ENCODE measurements at regions not wholly inside any gene's neighbourhood (a gene's known extent, or its start where the extent isn't known, plus 50 kb on each side); places are given as distances from the start of the nearest gene placed in this dataset.
"Not testable (repeated sequence)": the region's sequence is repeated elsewhere in the genome, so short reads cannot be mapped to it uniquely, and the experiment has no call there.

DNA sequence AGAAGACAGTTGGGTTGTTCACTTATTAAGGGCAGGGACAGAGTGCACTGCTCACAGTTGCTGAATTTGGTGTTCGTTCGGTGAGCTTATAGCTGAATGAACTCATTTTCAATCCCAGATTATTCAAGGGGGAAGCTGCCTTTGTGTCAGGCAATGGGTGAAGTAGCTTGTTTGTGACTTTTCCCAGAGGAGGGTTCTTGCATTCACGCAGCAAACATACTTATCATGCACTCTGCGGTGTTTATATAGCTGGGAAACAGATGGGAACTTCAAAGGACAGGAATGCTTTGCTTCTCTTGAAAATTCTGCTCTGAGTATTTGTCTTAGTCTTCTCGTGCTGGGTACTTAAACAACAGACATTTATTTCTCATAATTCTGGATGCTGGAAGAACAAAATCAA lies 64.7 kb upstream of the ABCA1 start:
- peaks cover 26 to 37% of the 10 kb centered on the region in 2 donors for H3K4me1 ChIP-seq (ENCODE audit: control insufficient read depth in 1 of 2, insufficient read depth in 2 of 2, low read length in 2 of 2)
- peak overlapping the region; percentile 88 for H3K27ac ChIP-seq (ENCODE audit: low read length)
- no peak overlapping the region for H3K4me3 ChIP-seq (ENCODE audit: low read depth in 1 of 2, low read length in 2 of 2)
- H3K9me3 ChIP-seq (ENCODE audit: control insufficient read depth in 1 of 2, low read length in 2 of 2) = no peaks in the 10 kb centered on the region
- peaks cover 0 to 7% of the 10 kb centered on the region in 2 donors for H3K36me3 ChIP-seq (ENCODE audit: control insufficient read depth in 1 of 2, insufficient read depth in 2 of 2, low read length in 2 of 2)
- H3K27me3 ChIP-seq (ENCODE audit: low read depth, low read length) = no peaks in the 10 kb centered on the region

DNA sequence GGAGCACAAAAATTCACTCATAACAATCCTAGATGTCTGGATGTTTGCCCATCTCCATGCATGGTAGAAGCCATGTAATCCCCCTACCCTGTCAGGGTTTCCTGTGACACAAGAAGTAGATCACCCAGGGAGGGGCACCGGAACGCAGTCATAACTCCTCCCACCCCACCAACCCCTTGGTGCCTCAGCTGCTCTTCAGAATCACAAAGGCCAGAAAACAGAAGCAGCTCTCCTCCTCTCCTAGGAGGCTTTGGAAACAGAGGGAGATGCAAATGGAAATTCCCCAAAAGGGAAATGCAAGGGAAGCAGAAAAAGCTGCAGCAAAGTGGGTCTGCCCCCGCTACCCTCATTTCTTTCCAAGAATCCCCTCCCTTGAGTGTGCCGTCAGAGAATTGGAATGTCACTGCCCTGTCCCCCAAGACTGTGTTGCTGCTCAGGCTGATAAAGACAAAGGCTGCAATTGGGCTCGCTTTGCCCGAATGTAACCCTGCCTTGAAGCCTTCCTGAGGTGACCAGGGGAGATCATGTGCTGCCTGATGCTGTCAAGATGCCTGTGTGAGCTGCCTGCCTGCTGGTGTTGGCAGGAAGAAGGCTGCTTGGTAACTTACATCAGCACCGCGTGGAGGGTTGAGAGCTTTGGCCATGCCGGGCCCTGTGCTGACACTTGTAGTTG lies 65.5 kb upstream of the ABCA1 start:
- Histone ChIP-seq H3K4me3 (ENCODE audit: low read depth in 1 of 2, low read length in 2 of 2) (peak overlapping the region in 1 of 2 donors; percentile 33), H3K36me3 (ENCODE audit: control insufficient read depth in 1 of 2, insufficient read depth in 2 of 2, low read length in 2 of 2) (peaks cover 0 to 7% of the 10 kb centered on the region in 2 donors), H3K27ac (ENCODE audit: low read length) (peak overlapping the region; percentile 34), H3K9me3 (ENCODE audit: control insufficient read depth in 1 of 2, low read length in 2 of 2) (no peaks in the 10 kb centered on the region), H3K27me3 (ENCODE audit: low read depth, low read length) (no peaks in the 10 kb centered on the region), H3K4me1 (ENCODE audit: control insufficient read depth in 1 of 2, insufficient read depth in 2 of 2, low read length in 2 of 2) (peaks cover 26 to 37% of the 10 kb centered on the region in 2 donors)

DNA sequence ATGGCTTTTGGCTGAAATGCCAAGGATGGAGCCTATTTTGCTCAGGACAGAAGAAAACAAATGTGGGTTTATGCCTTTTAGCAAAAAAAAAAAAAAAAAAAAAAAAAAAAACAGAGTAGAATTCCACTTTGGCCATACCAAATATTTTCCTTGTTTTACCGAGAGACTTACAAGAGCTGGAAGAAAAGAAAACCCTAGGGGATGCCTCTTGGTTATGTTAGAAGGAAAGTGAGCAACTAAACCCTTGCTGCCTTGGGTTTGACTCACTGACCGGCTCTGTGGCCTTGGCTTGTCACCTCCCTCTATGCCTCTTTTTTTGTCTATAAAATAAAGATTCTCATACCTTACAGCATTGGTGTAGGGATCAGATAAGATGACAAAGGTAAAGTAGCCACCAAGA lies 69.6 kb upstream of the ABCA1 start:
- Histone ChIP-seq H3K4me1 (ENCODE audit: control insufficient read depth in 1 of 2, insufficient read depth in 2 of 2, low read length in 2 of 2) (peaks cover 16 to 17% of the 10 kb centered on the region in 2 donors), H3K27ac (ENCODE audit: low read length) (no peak overlapping the region), H3K27me3 (ENCODE audit: low read depth, low read length) (no peaks in the 10 kb centered on the region), H3K36me3 (ENCODE audit: control insufficient read depth in 1 of 2, insufficient read depth in 2 of 2, low read length in 2 of 2) (no peaks in the 10 kb centered on the region), H3K4me3 (ENCODE audit: low read depth in 1 of 2, low read length in 2 of 2) (no peak overlapping the region), H3K9me3 (ENCODE audit: control insufficient read depth in 1 of 2, low read length in 2 of 2) (no peaks in the 10 kb centered on the region)

DNA sequence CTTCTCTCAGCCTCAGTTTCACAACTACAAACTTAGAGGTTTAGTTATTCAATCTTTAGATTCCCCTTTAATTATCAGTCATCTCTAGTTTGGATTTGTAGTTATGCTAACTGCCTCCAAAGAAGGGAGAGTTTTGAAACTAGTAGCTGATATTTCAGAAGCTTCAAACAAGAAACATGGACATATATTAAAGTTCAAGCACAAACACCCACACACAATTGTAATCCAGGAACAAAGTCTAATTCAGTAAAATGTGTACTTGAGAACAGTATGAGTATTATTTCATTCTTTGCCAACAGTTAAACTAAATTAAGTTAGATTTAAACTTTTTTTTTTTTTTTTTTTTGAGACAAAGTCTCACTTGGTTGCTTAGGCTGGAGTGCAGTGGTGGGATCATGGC lies 71.2 kb upstream of the ABCA1 start:
- H3K36me3 ChIP-seq (ENCODE audit: control insufficient read depth in 1 of 2, insufficient read depth in 2 of 2, low read length in 2 of 2) = no peaks in the 10 kb centered on the region
- H3K27ac ChIP-seq (ENCODE audit: low read length) = no peak overlapping the region
- H3K4me3 ChIP-seq (ENCODE audit: low read depth in 1 of 2, low read length in 2 of 2) = no peak overlapping the region
- peaks cover under 1 to 1% of the 10 kb centered on the region in 2 donors for H3K4me1 ChIP-seq (ENCODE audit: control insufficient read depth in 1 of 2, insufficient read depth in 2 of 2, low read length in 2 of 2)
- no peaks in the 10 kb centered on the region for H3K9me3 ChIP-seq (ENCODE audit: control insufficient read depth in 1 of 2, low read length in 2 of 2)
- H3K27me3 ChIP-seq (ENCODE audit: low read depth, low read length) = no peaks in the 10 kb centered on the region

DNA sequence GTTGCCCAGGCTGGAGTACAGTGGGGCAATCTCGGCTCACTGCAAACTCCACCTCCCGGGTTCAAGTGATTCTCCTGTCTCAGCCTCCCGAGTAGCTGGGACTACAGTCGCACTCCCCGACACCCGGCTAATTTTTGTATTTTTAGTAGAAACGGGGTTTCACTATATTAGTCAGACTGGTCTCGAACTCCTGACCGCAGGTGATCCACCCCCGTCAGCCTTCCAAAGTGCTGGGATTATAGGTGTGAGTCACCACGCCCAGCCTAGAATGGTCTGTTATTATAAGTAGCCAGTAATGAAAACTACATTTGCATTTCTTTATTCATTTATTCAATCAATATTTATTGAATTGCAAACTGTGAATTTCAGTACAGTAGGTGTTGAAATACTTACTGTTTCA lies 72.6 kb upstream of the ABCA1 start:
- not testable (repeated sequence) for H3K4me3 ChIP-seq (ENCODE audit: low read depth in 1 of 2, low read length in 2 of 2); H3K9me3 ChIP-seq (ENCODE audit: control insufficient read depth in 1 of 2, low read length in 2 of 2); H3K27me3 ChIP-seq (ENCODE audit: low read depth, low read length); H3K27ac ChIP-seq (ENCODE audit: low read length); H3K4me1 ChIP-seq (ENCODE audit: control insufficient read depth in 1 of 2, insufficient read depth in 2 of 2, low read length in 2 of 2); H3K36me3 ChIP-seq (ENCODE audit: control insufficient read depth in 1 of 2, insufficient read depth in 2 of 2, low read length in 2 of 2)

DNA sequence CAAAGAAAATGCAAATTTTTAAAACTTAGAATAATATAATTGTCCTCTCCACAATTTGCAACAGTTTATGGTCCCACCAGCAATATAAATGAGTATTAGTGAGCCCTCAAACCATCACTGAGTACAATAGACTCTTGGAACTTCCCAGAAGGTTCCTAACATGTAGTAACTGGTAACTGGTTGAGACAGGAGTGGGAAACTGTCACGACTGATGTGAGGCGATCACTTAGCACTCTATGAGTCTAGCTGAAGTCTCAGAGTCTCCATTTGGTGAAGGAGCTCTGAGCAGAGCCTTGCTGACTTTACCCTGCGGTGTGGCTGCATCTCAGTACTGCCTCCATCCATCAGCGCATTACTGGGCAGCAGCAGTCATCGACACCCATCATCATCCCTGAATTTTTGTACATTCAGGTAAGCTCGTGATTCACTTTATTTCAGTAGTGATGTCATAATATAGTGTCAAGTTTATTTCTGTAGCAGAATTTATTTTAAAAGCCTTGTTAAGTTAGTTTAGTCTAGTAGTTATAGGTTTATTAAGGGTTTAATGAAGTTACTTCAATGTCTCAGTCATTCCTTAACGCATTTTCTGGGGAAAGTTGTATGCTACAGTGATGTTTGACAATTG lies 76.6 kb upstream of the ABCA1 start:
- no peak overlapping the region for H3K4me3 ChIP-seq (ENCODE audit: low read depth in 1 of 2, low read length in 2 of 2)
- H3K9me3 ChIP-seq (ENCODE audit: control insufficient read depth in 1 of 2, low read length in 2 of 2) = no peaks in the 10 kb centered on the region
- H3K27me3 ChIP-seq (ENCODE audit: low read depth, low read length) = no peaks in the 10 kb centered on the region
- H3K4me1 ChIP-seq (ENCODE audit: control insufficient read depth in 1 of 2, insufficient read depth in 2 of 2, low read length in 2 of 2) = no peaks in the 10 kb centered on the region
- no peak overlapping the region for H3K27ac ChIP-seq (ENCODE audit: low read length)
- no peaks in the 10 kb centered on the region for H3K36me3 ChIP-seq (ENCODE audit: control insufficient read depth in 1 of 2, insufficient read depth in 2 of 2, low read length in 2 of 2)

DNA sequence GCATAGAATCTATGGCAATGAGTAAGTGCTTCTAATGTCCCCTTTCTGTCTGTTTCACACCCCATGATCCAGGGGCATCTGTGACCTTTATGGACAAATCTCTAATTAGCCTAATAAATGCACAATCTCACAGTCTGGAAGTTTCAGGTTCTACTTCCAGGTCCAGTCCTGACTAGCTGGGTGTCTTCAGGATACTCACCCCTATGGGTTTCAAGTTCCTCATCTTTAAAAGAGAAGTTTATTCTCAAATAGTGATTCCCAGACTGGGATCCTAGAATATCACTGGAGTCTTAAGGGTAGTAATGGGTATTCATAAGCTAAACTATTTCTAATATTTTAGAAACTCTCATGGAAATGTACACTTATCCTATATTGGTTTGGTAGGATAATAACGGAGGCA lies 77.2 kb upstream of the ABCA1 start:
- Histone ChIP-seq H3K4me1 (ENCODE audit: control insufficient read depth in 1 of 2, insufficient read depth in 2 of 2, low read length in 2 of 2) (no peaks in the 10 kb centered on the region), H3K27ac (ENCODE audit: low read length) (no peak overlapping the region), H3K9me3 (ENCODE audit: control insufficient read depth in 1 of 2, low read length in 2 of 2) (no peaks in the 10 kb centered on the region), H3K4me3 (ENCODE audit: low read depth in 1 of 2, low read length in 2 of 2) (no peak overlapping the region), H3K27me3 (ENCODE audit: low read depth, low read length) (no peaks in the 10 kb centered on the region), H3K36me3 (ENCODE audit: control insufficient read depth in 1 of 2, insufficient read depth in 2 of 2, low read length in 2 of 2) (no peaks in the 10 kb centered on the region)

DNA sequence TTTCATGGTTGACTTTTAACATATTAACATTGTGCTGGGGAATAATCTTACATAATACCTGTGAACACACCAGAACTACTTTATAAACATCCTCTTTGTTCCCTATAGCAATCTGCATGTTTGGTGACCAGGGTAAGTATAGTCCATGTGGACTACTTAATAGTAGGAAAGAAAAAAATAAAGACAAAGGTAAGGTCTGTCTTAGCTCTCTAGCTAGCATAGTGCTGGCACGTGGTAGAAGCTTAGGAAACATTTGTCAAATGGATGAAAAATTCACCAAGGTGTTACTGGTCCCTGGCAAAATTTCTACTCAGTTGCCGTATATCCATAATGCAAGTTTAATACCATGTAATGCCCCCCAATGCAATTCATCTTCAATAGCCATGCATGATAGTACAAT lies 78.6 kb upstream of the ABCA1 start:
- no peaks in the 10 kb centered on the region for H3K36me3 ChIP-seq (ENCODE audit: control insufficient read depth in 1 of 2, insufficient read depth in 2 of 2, low read length in 2 of 2)
- H3K27ac ChIP-seq (ENCODE audit: low read length) = no peak overlapping the region
- no peaks in the 10 kb centered on the region for H3K27me3 ChIP-seq (ENCODE audit: low read depth, low read length)
- no peaks in the 10 kb centered on the region for H3K4me1 ChIP-seq (ENCODE audit: control insufficient read depth in 1 of 2, insufficient read depth in 2 of 2, low read length in 2 of 2)
- H3K9me3 ChIP-seq (ENCODE audit: control insufficient read depth in 1 of 2, low read length in 2 of 2) = no peaks in the 10 kb centered on the region
- H3K4me3 ChIP-seq (ENCODE audit: low read depth in 1 of 2, low read length in 2 of 2) = no peak overlapping the region

DNA sequence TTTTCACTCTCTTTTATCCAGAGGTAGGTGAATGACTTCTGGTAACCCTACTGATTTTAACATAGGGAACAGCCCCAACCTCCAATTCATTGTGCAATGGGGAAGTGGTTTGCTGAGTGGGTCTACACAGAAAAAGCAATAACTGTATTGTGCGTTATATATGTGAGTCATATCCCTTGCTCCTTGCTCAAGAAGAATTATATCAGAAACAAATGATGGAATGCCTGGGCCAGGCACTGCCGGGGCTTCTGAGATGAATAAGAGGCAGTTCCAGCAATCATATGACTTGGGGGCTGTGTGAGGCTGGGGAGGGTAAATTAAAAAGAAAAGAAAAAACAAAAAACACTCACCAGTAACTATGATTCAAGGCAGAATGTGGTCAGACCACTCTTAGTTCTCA lies 79.2 kb upstream of the ABCA1 start:
- peak overlapping the region; percentile 5 for H3K27ac ChIP-seq (ENCODE audit: low read length)
- H3K4me1 ChIP-seq (ENCODE audit: control insufficient read depth in 1 of 2, insufficient read depth in 2 of 2, low read length in 2 of 2) = no peaks in the 10 kb centered on the region
- no peak overlapping the region for H3K4me3 ChIP-seq (ENCODE audit: low read depth in 1 of 2, low read length in 2 of 2)
- H3K36me3 ChIP-seq (ENCODE audit: control insufficient read depth in 1 of 2, insufficient read depth in 2 of 2, low read length in 2 of 2) = no peaks in the 10 kb centered on the region
- H3K27me3 ChIP-seq (ENCODE audit: low read depth, low read length) = no peaks in the 10 kb centered on the region
- H3K9me3 ChIP-seq (ENCODE audit: control insufficient read depth in 1 of 2, low read length in 2 of 2) = no peaks in the 10 kb centered on the region

DNA sequence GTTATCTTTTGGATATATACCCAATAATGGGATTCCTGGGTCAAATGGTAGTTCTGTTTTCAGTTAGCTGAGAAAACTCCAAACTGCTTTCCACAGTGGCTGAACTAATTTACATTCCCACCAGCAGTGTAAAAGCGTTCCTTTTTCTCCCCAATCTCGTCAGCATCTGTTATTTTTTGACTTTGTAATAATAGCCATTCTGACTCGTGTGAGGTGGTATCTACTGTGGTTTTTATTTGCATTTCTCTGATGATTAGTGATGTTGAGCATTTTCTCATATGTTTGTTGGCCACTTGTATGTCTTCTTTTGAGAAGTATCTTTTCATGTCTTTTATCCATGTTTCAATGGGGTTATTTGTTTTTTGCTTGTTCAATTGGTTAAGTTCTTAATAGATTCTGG lies 82.1 kb upstream of the ABCA1 start:
- H3K27me3 ChIP-seq (ENCODE audit: low read depth, low read length); H3K36me3 ChIP-seq (ENCODE audit: control insufficient read depth in 1 of 2, insufficient read depth in 2 of 2, low read length in 2 of 2); H3K27ac ChIP-seq (ENCODE audit: low read length); H3K4me1 ChIP-seq (ENCODE audit: control insufficient read depth in 1 of 2, insufficient read depth in 2 of 2, low read length in 2 of 2); H3K4me3 ChIP-seq (ENCODE audit: low read depth in 1 of 2, low read length in 2 of 2); H3K9me3 ChIP-seq (ENCODE audit: control insufficient read depth in 1 of 2, low read length in 2 of 2): not testable (repeated sequence)

DNA sequence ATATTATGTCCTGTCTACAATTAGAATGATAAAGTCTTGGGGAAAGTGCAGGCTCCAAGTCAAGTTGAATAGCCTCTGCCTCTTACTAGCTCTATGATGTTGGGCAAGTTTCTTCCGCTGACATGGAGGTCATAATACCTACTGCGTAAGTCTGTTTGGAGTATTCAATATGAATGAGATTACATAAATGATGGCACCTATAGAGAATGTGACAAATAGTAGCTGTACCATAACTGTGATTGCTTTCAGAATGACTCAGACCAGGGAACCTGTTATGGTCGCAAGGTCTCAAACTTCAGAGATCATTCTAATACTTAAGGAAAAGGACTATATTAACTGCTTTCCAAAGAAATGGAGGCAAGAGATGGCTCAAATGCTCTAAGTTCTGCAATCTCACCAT lies 94.0 kb upstream of the ABCA1 start:
- Histone ChIP-seq H3K9me3 (ENCODE audit: control insufficient read depth in 1 of 2, low read length in 2 of 2) (no peaks in the 10 kb centered on the region), H3K36me3 (ENCODE audit: control insufficient read depth in 1 of 2, insufficient read depth in 2 of 2, low read length in 2 of 2) (no peaks in the 10 kb centered on the region), H3K4me3 (ENCODE audit: low read depth in 1 of 2, low read length in 2 of 2) (no peak overlapping the region), H3K4me1 (ENCODE audit: control insufficient read depth in 1 of 2, insufficient read depth in 2 of 2, low read length in 2 of 2) (no peaks in the 10 kb centered on the region), H3K27ac (ENCODE audit: low read length) (no peak overlapping the region), H3K27me3 (ENCODE audit: low read depth, low read length) (no peaks in the 10 kb centered on the region)

DNA sequence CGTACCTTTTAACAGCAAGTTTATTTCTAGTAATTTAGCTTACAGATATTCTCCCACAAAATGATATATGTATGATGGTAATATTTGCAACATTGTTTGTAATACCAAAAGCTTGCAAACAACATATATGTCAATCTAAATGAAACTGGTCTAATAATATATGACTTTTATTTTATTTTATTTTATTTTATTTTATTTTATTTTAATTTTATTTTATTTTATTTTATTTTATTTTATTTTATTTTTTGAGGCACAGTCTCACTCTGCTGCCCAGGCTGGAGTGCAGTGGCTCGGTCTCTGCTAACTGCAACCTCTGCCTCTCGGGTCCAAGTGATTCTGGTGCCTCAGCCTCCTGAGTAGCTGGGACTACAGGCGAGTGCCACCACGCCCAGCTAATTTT lies 94.6 kb upstream of the ABCA1 start:
- not testable (repeated sequence) for H3K4me1 ChIP-seq (ENCODE audit: control insufficient read depth in 1 of 2, insufficient read depth in 2 of 2, low read length in 2 of 2); H3K9me3 ChIP-seq (ENCODE audit: control insufficient read depth in 1 of 2, low read length in 2 of 2); H3K27ac ChIP-seq (ENCODE audit: low read length); H3K27me3 ChIP-seq (ENCODE audit: low read depth, low read length); H3K36me3 ChIP-seq (ENCODE audit: control insufficient read depth in 1 of 2, insufficient read depth in 2 of 2, low read length in 2 of 2); H3K4me3 ChIP-seq (ENCODE audit: low read depth in 1 of 2, low read length in 2 of 2)

Data from muscle layer of duodenum (tissue), 2 donors.